Trophoblast cell (in vitro differentiated cells and primary cell): ENCODE measurements at regions not wholly inside any gene's neighbourhood (a gene's known extent, or its start where the extent isn't known, plus 50 kb on each side); places are given as distances from the start of the nearest gene placed in this dataset.
A peak's percentile ranks its signal among the peaks of the same experiment; 100 is the strongest.

Source experiments
- DNase-seq, 2 donors: peaks; one replicate each; pipeline ENCODE4 v3.0.0-alpha.2; 2016
- H2AFZ ChIP-seq: 2 replicates; pipeline ENCODE4 v1.6.1; 2013; ENCODE audit warnings: low read length, moderate library complexity, mild to moderate bottlenecking; ENCODE audit not compliant: insufficient read depth, poor library complexity
- H2AK5ac ChIP-seq: 2 replicates; pipeline ENCODE4 v1.6.1; 2013; ENCODE audit warnings: mild to moderate bottlenecking, low read length
- H2BK120ac ChIP-seq: 2 replicates; pipeline ENCODE4 v1.6.1; 2013; ENCODE audit warnings: low read length, mild to moderate bottlenecking, moderate library complexity; ENCODE audit not compliant: insufficient read depth, poor library complexity
- H2BK12ac ChIP-seq: 2 replicates; pipeline ENCODE4 v1.6.1; 2013; ENCODE audit warnings: mild to moderate bottlenecking, low read length, moderate library complexity
- H2BK5ac ChIP-seq: 2 replicates; pipeline ENCODE4 v1.6.1; 2013; ENCODE audit warnings: low read length, low read depth, moderate library complexity, mild to moderate bottlenecking; ENCODE audit not compliant: poor library complexity
- H3K14ac ChIP-seq: 2 replicates; pipeline ENCODE4 v1.6.1; 2013; ENCODE audit warnings: mild to moderate bottlenecking, low read length
- H3K18ac ChIP-seq: 2 replicates; pipeline ENCODE4 v1.6.1; 2013; ENCODE audit warnings: mild to moderate bottlenecking, low read length
- H3K23ac ChIP-seq: 2 replicates; pipeline ENCODE4 v1.6.1; 2013; ENCODE audit warnings: low read length
- H3K27ac ChIP-seq: 2 replicates; pipeline ENCODE4 v1.5.1; 2013; ENCODE audit warnings: low read depth, mild to moderate bottlenecking, inconsistent platforms, low read length, moderate library complexity
- H3K27me3 ChIP-seq: 2 replicates; pipeline ENCODE4 v1.6.1; 2013; ENCODE audit warnings: inconsistent platforms, mild to moderate bottlenecking, low read length, moderate library complexity; ENCODE audit not compliant: insufficient read depth
- H3K36me3 ChIP-seq, 2 experiments: 1 replicate in 1 of 2; 2 replicates in 1 of 2; pipeline ENCODE4 v1.6.1; 2013; ENCODE audit warnings: low read length in 2 of 2, mild to moderate bottlenecking in 2 of 2, moderate library complexity in 1 of 2; ENCODE audit not compliant: insufficient read depth in 2 of 2, control insufficient read depth in 1 of 2
- H3K4ac ChIP-seq: 2 replicates; pipeline ENCODE4 v1.6.1; 2013; ENCODE audit warnings: low read depth, mild to moderate bottlenecking, low read length, moderate library complexity
- H3K4me1 ChIP-seq, 2 experiments: 1 replicate in 1 of 2; 2 replicates in 1 of 2; pipeline ENCODE4 v1.6.1; 2013; ENCODE audit warnings: low read length in 2 of 2, mild to moderate bottlenecking in 2 of 2, moderate library complexity in 1 of 2; ENCODE audit not compliant: insufficient read depth in 2 of 2, control insufficient read depth in 1 of 2
- H3K4me2 ChIP-seq: 2 replicates; pipeline ENCODE4 v1.6.1; 2013; ENCODE audit warnings: inconsistent platforms, mild to moderate bottlenecking, low read length, moderate library complexity
- H3K4me3 ChIP-seq: 2 replicates; pipeline ENCODE4 v1.5.1; 2013; ENCODE audit warnings: mild to moderate bottlenecking, low read depth, low read length, inconsistent platforms
- H3K79me1 ChIP-seq: one replicate; pipeline ENCODE4 v1.6.1; 2013; ENCODE audit warnings: low read length
- H3K79me2 ChIP-seq: 2 replicates; pipeline ENCODE4 v1.6.1; 2013; ENCODE audit warnings: low read length, mild to moderate bottlenecking; ENCODE audit not compliant: control insufficient read depth, insufficient read depth, poor library complexity
- H3K9ac ChIP-seq: 2 replicates; pipeline ENCODE4 v1.6.1; 2013; ENCODE audit warnings: mild to moderate bottlenecking, low read length
- H3K9me3 ChIP-seq: 2 replicates; pipeline ENCODE4 v1.6.1; 2013; ENCODE audit warnings: low read depth, mild to moderate bottlenecking, control low read depth, inconsistent platforms, low read length; ENCODE audit not compliant: insufficient read depth
- H4K12ac ChIP-seq: 2 replicates; pipeline ENCODE4 v1.6.1; 2013; ENCODE audit warnings: low read depth, mild to moderate bottlenecking, low read length, moderate library complexity
- H4K8ac ChIP-seq: 2 replicates; pipeline ENCODE4 v1.6.1; 2013; ENCODE audit warnings: low read depth, mild to moderate bottlenecking, low read length, moderate library complexity
- H4K91ac ChIP-seq: one replicate; pipeline ENCODE4 v1.6.1; 2013; ENCODE audit warnings: low read depth, mild to moderate bottlenecking, low read length, moderate library complexity
- WGBS: extraction: QIAGEN DNeasy Blood & Tissue Kit; methylation state at CpG from one replicate; pipeline ENCODE4 v1.1.7; 2013; ENCODE audit warnings: missing lambda C conversion rate; ENCODE audit not compliant: insufficient read length, insufficient coverage; ENCODE audit errors: extremely low coverage; 5-methylcytosine and 5-hydroxymethylcytosine counted together

GRCh38 chr2:160940699-160941098, 219.5 kb upstream of the TANK start:
- H3K79me1 ChIP-seq: no peaks in the 10 kb centered on the region
- no peak overlapping the region for H3K23ac ChIP-seq
- no peak overlapping the region for H3K4me2 ChIP-seq
- WGBS: no CpG with 5 or more reads among the region's 2 CpGs
- no peaks in the 10 kb centered on the region for H3K36me3 ChIP-seq
- no peak overlapping the region for H2AFZ ChIP-seq
- no peaks in the 10 kb centered on the region for H3K9me3 ChIP-seq
- H2BK5ac ChIP-seq: no peak overlapping the region
- no peak overlapping the region for H2BK120ac ChIP-seq
- H4K91ac ChIP-seq: no peak overlapping the region
- H3K27ac ChIP-seq: no peak overlapping the region
- H2BK12ac ChIP-seq: no peak overlapping the region
- no peak overlapping the region for H3K14ac ChIP-seq
- H3K27me3 ChIP-seq: no peaks in the 10 kb centered on the region
- H3K4ac ChIP-seq: no peak overlapping the region
- H3K79me2 ChIP-seq: no peaks in the 10 kb centered on the region
- no peak overlapping the region for H4K8ac ChIP-seq
- H2AK5ac ChIP-seq: no peak overlapping the region
- H3K9ac ChIP-seq: no peak overlapping the region
- no peaks in the 10 kb centered on the region for H3K4me1 ChIP-seq
- H3K4me3 ChIP-seq: no peak overlapping the region
- no peak for DNase-seq
- H3K18ac ChIP-seq: no peak overlapping the region
- no peak overlapping the region for H4K12ac ChIP-seq

GRCh38 chr2:160941290-160941846, 218.9 kb upstream of the TANK start:
- Histone ChIP-seq H4K91ac (no peak overlapping the region), H2BK12ac (no peak overlapping the region), H3K9me3 (no peaks in the 10 kb centered on the region), H3K14ac (no peak overlapping the region), H3K4me2 (no peak overlapping the region), H2BK5ac (no peak overlapping the region), H4K12ac (no peak overlapping the region), H3K4me3 (no peak overlapping the region), H2BK120ac (no peak overlapping the region), H2AK5ac (no peak overlapping the region), H2AFZ (no peak overlapping the region), H3K36me3 (no peaks in the 10 kb centered on the region), H3K27ac (no peak overlapping the region), H3K9ac (no peak overlapping the region), H3K79me1 (no peaks in the 10 kb centered on the region), H3K27me3 (no peaks in the 10 kb centered on the region), H3K18ac (no peak overlapping the region), H3K23ac (no peak overlapping the region), H3K4me1 (no peaks in the 10 kb centered on the region), H3K79me2 (no peaks in the 10 kb centered on the region), H3K4ac (no peak overlapping the region), H4K8ac (no peak overlapping the region)
- DNase-seq: no peak
- no CpG with 5 or more reads among the region's 1 CpG for WGBS

GRCh38 chr2:160942476-160943142, 217.6 kb upstream of the TANK start:
- no peaks in the 10 kb centered on the region for H3K27me3 ChIP-seq
- no peak for DNase-seq
- no peak overlapping the region for H3K27ac ChIP-seq
- no peak overlapping the region for H3K9ac ChIP-seq
- H3K79me2 ChIP-seq: no peaks in the 10 kb centered on the region
- no peak overlapping the region for H3K23ac ChIP-seq
- no peak overlapping the region for H3K18ac ChIP-seq
- H3K4me1 ChIP-seq: no peaks in the 10 kb centered on the region
- no peak overlapping the region for H2BK5ac ChIP-seq
- H3K36me3 ChIP-seq: no peaks in the 10 kb centered on the region
- no peak overlapping the region for H3K4ac ChIP-seq
- H4K12ac ChIP-seq: no peak overlapping the region
- no CpG with 5 or more reads among the region's 10 CpGs for WGBS
- no peak overlapping the region for H2BK120ac ChIP-seq
- no peaks in the 10 kb centered on the region for H3K9me3 ChIP-seq
- H2AK5ac ChIP-seq: no peak overlapping the region
- H4K8ac ChIP-seq: no peak overlapping the region
- H3K4me2 ChIP-seq: no peak overlapping the region
- no peak overlapping the region for H2AFZ ChIP-seq
- H3K4me3 ChIP-seq: no peak overlapping the region
- H2BK12ac ChIP-seq: no peak overlapping the region
- H3K14ac ChIP-seq: no peak overlapping the region
- H4K91ac ChIP-seq: no peak overlapping the region
- H3K79me1 ChIP-seq: no peaks in the 10 kb centered on the region

GRCh38 chr2:160943414-160943813, 216.8 kb upstream of the TANK start:
- Histone ChIP-seq H4K91ac (no peak overlapping the region), H3K79me2 (no peaks in the 10 kb centered on the region), H3K4ac (no peak overlapping the region), H3K9me3 (no peaks in the 10 kb centered on the region), H4K8ac (no peak overlapping the region), H2BK120ac (no peak overlapping the region), H2BK5ac (no peak overlapping the region), H4K12ac (no peak overlapping the region), H2AFZ (no peak overlapping the region), H3K27ac (no peak overlapping the region), H3K4me1 (no peaks in the 10 kb centered on the region), H3K18ac (no peak overlapping the region), H3K27me3 (no peaks in the 10 kb centered on the region), H3K79me1 (no peaks in the 10 kb centered on the region), H3K4me2 (no peak overlapping the region), H3K36me3 (no peaks in the 10 kb centered on the region), H3K14ac (no peak overlapping the region), H3K23ac (no peak overlapping the region), H3K4me3 (no peak overlapping the region), H2BK12ac (no peak overlapping the region), H2AK5ac (no peak overlapping the region), H3K9ac (no peak overlapping the region)
- no CpG with 5 or more reads among the region's 3 CpGs for WGBS
- peak in 1 of 2 donors; percentile 63 for DNase-seq
